Posterior vena cava (tissue), 2 donors: ENCODE measurements at regions not wholly inside any gene's neighbourhood (a gene's known extent, or its start where the extent isn't known, plus 50 kb on each side); places are given as distances from the start of the nearest gene placed in this dataset.

Experiments used
- DNase-seq: peaks from one replicate; pipeline ENCODE4 v3.0.0-alpha.2; 2020; ENCODE audit warnings: low spot score
- intact Hi-C, 2 donors: fragments of 100-400 bp; cut with DNase I; formaldehyde crosslinking; loops; one replicate each; pipeline versions ENCODE4 v1.14.1 to v1.14.2; 2022 to 2023
- donor health status: DM: yes; HTN: yes; CAD: no.
- donor health status: DM: yes; HTN: yes; CAD: no.

- no peak for DNase-seq
- intact Hi-C loops: no loop called here
These were observed 391.8 kb upstream of the CPXCR1 start for GRCh38 chrX:88355252-88355651.

DNA sequence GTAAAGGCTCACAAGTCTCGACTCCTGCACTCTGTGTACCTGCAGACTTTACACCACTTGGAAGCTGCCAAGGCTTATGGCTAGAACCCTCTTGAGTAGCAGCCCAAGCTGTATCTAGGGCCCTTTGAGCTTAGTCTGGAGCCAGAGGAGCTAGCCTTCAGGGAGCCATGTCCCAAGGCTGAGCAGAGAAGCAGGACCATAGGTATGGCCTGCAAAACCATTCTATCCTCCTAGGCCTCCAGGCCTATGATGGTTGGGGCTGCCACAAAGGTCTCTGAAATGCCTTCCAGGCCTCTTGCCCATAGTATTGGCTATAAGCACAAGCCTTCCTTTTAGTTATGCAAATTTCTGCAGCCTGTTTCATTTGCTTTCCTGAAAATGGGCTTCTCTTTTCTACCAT lies 380.7 kb upstream of the CPXCR1 start:
- DNase-seq: no peak
- intact Hi-C loops: no loop called here

- no peak for DNase-seq
- intact Hi-C loops: no loop called here
These were observed 368.6 kb upstream of the CPXCR1 start for GRCh38 chrX:88378406-88378805.

- DNase-seq: no peak
- intact Hi-C loops: no loop called here
These were observed 349.5 kb upstream of the CPXCR1 start for GRCh38 chrX:88397551-88397950.

DNA sequence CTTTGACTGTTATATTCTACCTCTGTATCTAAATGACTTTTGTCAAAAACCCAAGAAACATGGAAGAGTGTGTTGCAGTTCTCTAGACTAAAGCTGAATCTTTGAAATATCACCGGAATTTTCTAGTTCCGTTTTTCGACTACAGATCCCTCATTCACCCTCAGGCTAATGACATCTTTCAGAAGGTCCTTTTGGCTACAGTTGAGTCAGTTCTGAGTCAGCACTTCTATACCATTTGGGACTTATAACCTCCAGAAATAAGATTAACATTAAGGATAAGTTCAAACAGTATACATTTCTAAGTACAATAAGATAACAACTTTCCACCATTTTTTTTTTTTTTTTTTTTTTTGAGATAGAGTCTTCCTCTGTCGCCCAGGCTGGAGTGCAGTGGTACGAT lies 331.0 kb upstream of the CPXCR1 start:
- no peak for DNase-seq
- intact Hi-C loops: loop anchor here in 1 of 2 donors (5.0 kb wide), 1 partner anchor 746 kb away; no protein-coding TSS in a partner anchor

GRCh38 chrX:88416965-88417364 lies 330.1 kb upstream of the CPXCR1 start:
- intact Hi-C loops: loop anchor here in 1 of 2 donors (5.0 kb wide), 1 partner anchor 745 kb away; no protein-coding TSS in a partner anchor

GRCh38 chrX:88424071-88424470 lies 323.0 kb upstream of the CPXCR1 start:
- intact Hi-C loops: no loop called here
- no peak for DNase-seq

More at GRCh38 chrX:88416965-88417364, 330.1 kb upstream of the CPXCR1 start:
- DNase-seq: no peak

- intact Hi-C loops: no loop called here
- DNase-seq: no peak
These were observed 322.5 kb upstream of the CPXCR1 start for GRCh38 chrX:88424541-88424940.

DNA sequence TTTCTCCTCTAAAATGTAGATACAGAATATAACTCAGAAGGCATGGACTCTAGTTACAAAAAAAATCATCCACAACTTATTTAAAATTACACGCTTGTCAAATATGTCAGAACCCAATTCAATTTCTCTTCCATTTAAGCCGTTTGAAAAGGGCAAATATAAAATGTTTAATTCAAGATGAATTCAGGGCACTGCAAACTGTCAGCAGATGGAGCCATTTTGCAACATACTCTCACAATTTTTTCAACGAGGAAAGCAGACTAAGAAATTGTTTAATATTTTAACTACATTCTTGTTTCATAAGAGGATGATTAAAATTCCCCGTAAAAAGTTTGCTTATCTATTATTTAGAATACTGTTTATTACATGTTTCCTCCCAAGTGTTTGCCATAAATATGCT lies 321.3 kb upstream of the CPXCR1 start:
- intact Hi-C loops: no loop called here
- DNase-seq: no peak

DNA sequence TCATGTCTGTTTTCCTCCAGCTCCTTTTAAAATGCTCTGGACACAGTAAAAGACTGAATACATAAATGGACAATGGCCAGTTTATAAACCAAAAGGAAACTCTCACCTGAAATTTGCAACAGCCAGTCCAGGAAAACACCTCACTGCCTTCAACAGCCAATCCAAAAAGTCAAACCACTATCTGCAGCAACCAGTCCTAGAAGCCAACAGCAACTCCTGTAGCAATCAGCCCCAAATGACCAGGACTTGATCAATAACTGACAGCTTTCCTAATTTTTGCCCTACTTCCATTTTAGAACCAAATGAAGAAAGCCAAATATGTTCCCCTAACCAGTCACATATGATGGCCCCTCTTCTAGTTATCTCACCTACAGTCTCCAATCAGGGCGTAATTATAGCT lies 309.5 kb upstream of the CPXCR1 start:
- DNase-seq: no peak
- intact Hi-C loops: no loop called here

- no peak for DNase-seq
- intact Hi-C loops: no loop called here
These were observed 308.8 kb upstream of the CPXCR1 start for GRCh38 chrX:88438209-88438608.

GRCh38 chrX:88439935-88440334 lies 307.1 kb upstream of the CPXCR1 start:
- intact Hi-C loops: no loop called here
- no peak for DNase-seq
